GM23248 (cell line): ENCODE measurements at regions not wholly inside any gene's neighbourhood (a gene's known extent, or its start where the extent isn't known, plus 50 kb on each side); places are given as distances from the start of the nearest gene placed in this dataset.

Experiments used
- DNase-seq: peaks from one replicate; pipeline ENCODE4 v3.0.0-alpha.2; 2015
- H2AFZ ChIP-seq: fragments of 200-600 bp; sonication (generic); 2 replicates; pipeline ENCODE4 v1.6.1; 2016; ENCODE audit warnings: antibody characterized with exemption
- H3F3A ChIP-seq: fragments of 200-600 bp; sonication (generic); 2 replicates; pipeline ENCODE4 v1.6.1; 2016; ENCODE audit warnings: mild to moderate bottlenecking, antibody characterized with exemption, mixed run types; ENCODE audit not compliant: insufficient read depth
- H3K27ac ChIP-seq: fragments of 200-600 bp; sonication (generic); 2 replicates; pipeline ENCODE4 v1.5.1; 2016; ENCODE audit warnings: mild to moderate bottlenecking
- H3K27me3 ChIP-seq: fragments of 200-600 bp; sonication (generic); replicated peaks from 2 replicates; pipeline ENCODE4 v1.6.1; 2016; ENCODE audit warnings: mild to moderate bottlenecking; ENCODE audit not compliant: insufficient read depth
- H3K36me3 ChIP-seq: fragments of 200-600 bp; sonication (generic); 2 replicates; pipeline ENCODE4 v1.6.1; 2016; ENCODE audit warnings: low read depth, mild to moderate bottlenecking
- H3K4me1 ChIP-seq: fragments of 200-600 bp; sonication (generic); 2 replicates; pipeline ENCODE4 v1.6.1; 2016; ENCODE audit warnings: mild to moderate bottlenecking; ENCODE audit not compliant: insufficient read depth
- H3K4me2 ChIP-seq: fragments of 200-600 bp; sonication (generic); one replicate; pipeline ENCODE4 v1.6.1; 2016; ENCODE audit warnings: mild to moderate bottlenecking; ENCODE audit not compliant: unreplicated experiment
- H3K4me3 ChIP-seq: fragments of 200-600 bp; sonication (generic); 2 replicates; pipeline ENCODE4 v1.5.1; 2016; ENCODE audit warnings: mild to moderate bottlenecking
- H3K79me2 ChIP-seq: fragments of 200-600 bp; sonication (generic); 2 replicates; pipeline ENCODE4 v1.6.1; 2016; ENCODE audit warnings: mild to moderate bottlenecking; ENCODE audit not compliant: insufficient read depth
- H3K9ac ChIP-seq: fragments of 200-600 bp; sonication (generic); 2 replicates; pipeline ENCODE4 v1.6.1; 2016; ENCODE audit warnings: mild to moderate bottlenecking
- H3K9me2 ChIP-seq: fragments of 200-600 bp; sonication (generic); 2 replicates; pipeline ENCODE4 v1.6.1; 2016; ENCODE audit warnings: mixed run types, mild to moderate bottlenecking, moderate library complexity; ENCODE audit not compliant: insufficient read depth
- H3K9me3 ChIP-seq: fragments of 200-600 bp; sonication (generic); one replicate; pipeline ENCODE4 v1.6.1; 2017; ENCODE audit warnings: low read depth
- H4K20me1 ChIP-seq: fragments of 200-600 bp; sonication (generic); 2 replicates; pipeline ENCODE4 v1.6.0; 2016; ENCODE audit not compliant: insufficient read depth
- EZH2 ChIP-seq: fragments of 200-600 bp; sonication (generic); IDR thresholded peaks from 2 replicates; pipeline ENCODE4 v1.6.1; 2018; ENCODE audit warnings: antibody characterized with exemption, mild to moderate bottlenecking; ENCODE audit not compliant: insufficient read depth, poor library complexity, severe bottlenecking
- EZH2phosphoT487 ChIP-seq: fragments of 200-600 bp; sonication (generic); IDR thresholded peaks from 2 replicates; pipeline ENCODE4 v1.6.1; 2018; ENCODE audit warnings: antibody characterized with exemption, moderate library complexity, mild to moderate bottlenecking, low read depth; ENCODE audit not compliant: insufficient read depth
- WGBS, 2 experiments: methylation state at CpG; one replicate each; pipeline ENCODE4 v1.1.6; 2015 to 2017; ENCODE audit warnings: low lambda C conversion rate in 2 of 2, low coverage in 1 of 2; ENCODE audit errors: missing lambda C conversion rate in 2 of 2; 5-methylcytosine and 5-hydroxymethylcytosine counted together
- in situ Hi-C: fragments of 300-500 bp; cut with MboI; formaldehyde crosslinking; loops from 2 replicates; pipeline ENCODE4 v1.15.0; 2020

DNA sequence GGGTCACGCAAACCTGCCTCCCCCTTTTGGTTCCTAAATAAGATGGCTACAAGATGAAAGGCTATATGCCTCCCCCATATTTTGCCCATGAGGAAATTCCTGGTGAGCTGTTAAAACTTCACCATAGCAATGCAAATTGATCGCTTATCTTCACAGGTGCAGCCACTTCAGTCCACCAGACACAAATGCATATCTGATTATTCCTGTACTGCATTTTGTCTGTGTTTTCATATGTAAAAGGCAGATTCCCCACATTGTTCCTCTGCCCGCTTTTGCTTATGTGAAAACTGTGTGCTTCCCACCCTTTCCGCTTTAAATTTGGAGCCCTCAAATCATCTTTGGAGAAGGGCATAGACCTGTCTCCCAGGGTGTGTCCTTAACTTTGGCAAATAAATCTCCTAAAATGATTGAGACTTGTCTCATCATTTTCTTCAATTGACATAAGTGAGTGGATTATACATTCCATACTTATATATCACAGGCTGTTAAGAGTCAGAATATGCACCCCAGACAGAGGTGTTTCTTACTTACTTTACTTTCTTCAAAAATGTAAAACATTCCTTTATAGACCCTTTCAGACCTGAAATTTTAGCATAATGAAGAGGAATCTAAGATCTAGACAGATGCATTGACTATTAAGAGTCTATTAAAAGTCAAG is 116.4 kb downstream of the CASP12 start:
- WGBS, 2 experiments, result 92 to 96% methylated on average over 4 of the region's 4 CpGs
- TF ChIP-seq EZH2phosphoT487 (no peak), EZH2 (no peak)
- H3K4me3 ChIP-seq, result no peak overlapping the region
- H3K9me3 ChIP-seq, result no peaks in the 10 kb centered on the region
- no peaks in the 10 kb centered on the region for H4K20me1 ChIP-seq
- no peaks in the 10 kb centered on the region for H3K9me2 ChIP-seq
- H3K79me2 ChIP-seq, result no peaks in the 10 kb centered on the region
- H3K9ac ChIP-seq, result no peak overlapping the region
- H3K4me1 ChIP-seq, result no peaks in the 10 kb centered on the region
- no peak overlapping the region for H3K27ac ChIP-seq
- H2AFZ ChIP-seq, result no peak overlapping the region
- DNase-seq, result no peak
- in situ Hi-C loops, result no loop called here
- H3K4me2 ChIP-seq, result no peak overlapping the region
- no peaks in the 10 kb centered on the region; the same call in 1 of the 2 replicates for H3K27me3 ChIP-seq
- H3F3A ChIP-seq, result no peaks in the 10 kb centered on the region
- no peaks in the 10 kb centered on the region for H3K36me3 ChIP-seq

DNA sequence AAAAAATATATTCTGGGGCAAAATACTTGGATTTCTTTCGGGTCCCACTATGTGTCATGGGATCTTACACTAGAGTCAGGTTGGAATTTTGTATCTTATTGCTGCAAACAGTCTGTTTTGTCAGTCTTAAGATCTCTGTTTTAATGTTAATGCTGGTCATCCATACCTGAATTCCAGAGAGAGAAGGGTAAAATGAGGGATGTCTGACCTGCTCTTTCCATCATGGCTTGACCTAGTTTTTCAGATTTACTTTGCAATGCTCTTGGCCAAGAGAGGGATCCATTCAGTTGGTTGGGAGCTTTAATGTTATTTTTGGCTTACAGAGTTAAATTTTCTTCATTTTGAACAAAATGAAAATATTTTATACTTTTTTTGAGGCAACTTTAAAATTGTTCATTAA is 117.2 kb downstream of the CASP12 start:
- no peak overlapping the region for H2AFZ ChIP-seq
- in situ Hi-C loops, result no loop called here
- H3K4me3 ChIP-seq, result no peak overlapping the region
- H3K4me2 ChIP-seq, result no peak overlapping the region
- H3K27ac ChIP-seq, result no peak overlapping the region
- no peaks in the 10 kb centered on the region for H3K36me3 ChIP-seq
- H4K20me1 ChIP-seq, result no peaks in the 10 kb centered on the region
- WGBS, 2 experiments, result 46 to 47% methylated on average over 1 of the region's 1 CpG
- no peaks in the 10 kb centered on the region for H3F3A ChIP-seq
- H3K79me2 ChIP-seq, result no peaks in the 10 kb centered on the region
- TF ChIP-seq EZH2, result no peak
- TF ChIP-seq EZH2phosphoT487, result no peak
- no peak overlapping the region for H3K9ac ChIP-seq
- H3K27me3 ChIP-seq, result no peaks in the 10 kb centered on the region; the same call in 1 of the 2 replicates
- H3K9me3 ChIP-seq, result no peaks in the 10 kb centered on the region
- DNase-seq, result no peak
- H3K4me1 ChIP-seq, result no peaks in the 10 kb centered on the region
- H3K9me2 ChIP-seq, result no peaks in the 10 kb centered on the region

DNA sequence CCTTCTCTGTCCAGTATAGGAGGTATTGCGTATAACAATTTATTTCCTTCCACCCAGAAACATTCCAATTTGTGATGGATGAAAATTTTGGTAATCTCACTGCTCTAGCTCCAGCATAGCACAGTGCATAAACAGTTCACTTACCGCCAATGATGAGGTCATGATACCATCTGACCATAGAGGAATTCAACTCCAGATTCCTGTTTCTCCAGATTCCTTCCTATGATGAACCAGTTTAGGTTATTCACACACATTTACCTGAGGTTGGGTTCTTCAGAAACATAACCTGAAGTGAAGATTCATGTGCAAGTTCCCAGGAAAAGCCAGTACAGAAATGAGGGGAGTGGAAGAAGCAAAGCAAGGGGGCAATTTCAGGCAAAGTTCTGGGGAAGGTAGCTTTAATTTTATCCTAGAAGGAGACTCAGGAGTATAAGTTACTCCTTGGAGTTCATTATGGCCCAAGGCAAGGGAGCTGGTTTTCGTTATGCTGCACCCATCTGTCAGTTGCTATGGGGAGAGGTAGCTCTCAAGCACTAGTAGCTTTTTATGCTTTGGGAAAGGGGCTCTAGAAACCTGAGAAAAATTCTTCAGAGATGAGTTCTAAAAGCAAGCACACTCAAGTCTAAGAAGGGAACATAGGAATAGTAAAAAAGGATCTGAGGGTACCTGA is 121.6 kb downstream of the CASP12 start:
- H3K4me2 ChIP-seq, result no peak overlapping the region
- WGBS, 2 experiments, result 94 to 97% methylated on average over 3 of the region's 3 CpGs
- no peaks in the 10 kb centered on the region for H3K9me3 ChIP-seq
- peaks cover 11% of the 10 kb centered on the region for H3K4me1 ChIP-seq
- no peaks in the 10 kb centered on the region for H3K36me3 ChIP-seq
- TF ChIP-seq EZH2 (no peak), EZH2phosphoT487 (no peak)
- in situ Hi-C loops, result no loop called here
- no peaks in the 10 kb centered on the region for H4K20me1 ChIP-seq
- peaks cover 11% of the 10 kb centered on the region for H3F3A ChIP-seq
- no peak overlapping the region for H3K4me3 ChIP-seq
- no peak overlapping the region for H3K27ac ChIP-seq
- no peaks in the 10 kb centered on the region for H3K79me2 ChIP-seq
- H3K9ac ChIP-seq, result no peak overlapping the region
- H3K9me2 ChIP-seq, result no peaks in the 10 kb centered on the region
- no peaks in the 10 kb centered on the region for H3K27me3 ChIP-seq
- no peak for DNase-seq
- no peak overlapping the region for H2AFZ ChIP-seq

DNA sequence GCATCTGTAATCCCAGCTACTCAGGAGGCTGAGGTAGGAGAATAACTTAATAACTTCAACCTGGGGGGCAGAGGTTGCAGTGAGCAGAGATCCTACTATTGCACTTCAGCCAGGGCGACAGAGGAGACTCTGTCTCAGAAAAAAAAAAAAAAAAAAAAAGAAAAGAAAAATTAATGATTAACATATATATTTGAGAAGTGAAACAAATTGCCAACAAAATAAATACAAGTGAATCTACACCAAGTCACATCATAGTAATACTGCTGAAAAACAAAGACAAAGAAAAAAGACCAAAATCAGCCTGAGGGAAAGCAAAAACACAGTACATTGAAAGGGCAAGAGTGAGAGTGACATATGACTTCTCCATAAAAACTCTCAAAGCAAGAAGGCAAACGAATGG is 123.7 kb downstream of the CASP12 start:
- peaks cover 11% of the 10 kb centered on the region for H3K4me1 ChIP-seq
- H3K9ac ChIP-seq, result no peak overlapping the region
- H3K4me2 ChIP-seq, result no peak overlapping the region
- H3K79me2 ChIP-seq, result no peaks in the 10 kb centered on the region
- H2AFZ ChIP-seq, result no peak overlapping the region
- no peaks in the 10 kb centered on the region for H3K9me2 ChIP-seq
- H3K4me3 ChIP-seq, result no peak overlapping the region
- 84 to 94% methylated on average over 2 of the region's 2 CpGs for WGBS, 2 experiments
- peaks cover 11% of the 10 kb centered on the region for H3F3A ChIP-seq
- H3K36me3 ChIP-seq, result no peaks in the 10 kb centered on the region
- H3K27me3 ChIP-seq, result no peaks in the 10 kb centered on the region
- no peaks in the 10 kb centered on the region for H4K20me1 ChIP-seq
- TF ChIP-seq EZH2phosphoT487 (no peak), EZH2 (no peak)
- no peak overlapping the region for H3K27ac ChIP-seq
- no peak for DNase-seq
- in situ Hi-C loops, result no loop called here
- no peaks in the 10 kb centered on the region for H3K9me3 ChIP-seq
